ENCODE measurements at regions not wholly inside any gene's neighbourhood (a gene's known extent, or its start where the extent isn't known, plus 50 kb on each side); places are given as distances from the start of the nearest gene placed in this dataset.
"Not testable (repeated sequence)": the region's sequence is repeated elsewhere in the genome, so short reads cannot be mapped to it uniquely, and the experiment has no call there.

GRCh38 chr2:242006091-242006634 lies 136.6 kb downstream of the RTP5 start:
- H3K9me3 Mint-ChIP-seq; H3K27ac Mint-ChIP-seq; H3K4me1 Mint-ChIP-seq (ENCODE audit: low read depth); intact Hi-C loops (cut with micrococcal nuclease); H3K4me3 Mint-ChIP-seq; H3K27me3 Mint-ChIP-seq; H3K36me3 Mint-ChIP-seq (ENCODE audit: low read depth): not testable (repeated sequence)

GRCh38 chr2:242008908-242009307 lies 139.4 kb downstream of the RTP5 start:
- H3K36me3 Mint-ChIP-seq (ENCODE audit: low read depth); intact Hi-C loops (cut with micrococcal nuclease); H3K4me3 Mint-ChIP-seq; H3K9me3 Mint-ChIP-seq; H3K27ac Mint-ChIP-seq: not testable (repeated sequence)
- peaks cover 19% of the 10 kb centered on the region for H3K27me3 Mint-ChIP-seq
- H3K4me1 Mint-ChIP-seq (ENCODE audit: low read depth) = peaks cover 12% of the 10 kb centered on the region

- H3K9me3 Mint-ChIP-seq; H3K36me3 Mint-ChIP-seq (ENCODE audit: low read depth); H3K4me3 Mint-ChIP-seq; intact Hi-C loops (cut with micrococcal nuclease); H3K27ac Mint-ChIP-seq: not testable (repeated sequence)
- H3K27me3 Mint-ChIP-seq = peaks cover 27% of the 10 kb centered on the region
- H3K4me1 Mint-ChIP-seq (ENCODE audit: low read depth) = peaks cover 12% of the 10 kb centered on the region
These were observed 140.3 kb downstream of the RTP5 start for GRCh38 chr2:242009846-242010245.

- H3K27me3 Mint-ChIP-seq = peaks cover 31% of the 10 kb centered on the region
- intact Hi-C loops (cut with micrococcal nuclease); H3K9me3 Mint-ChIP-seq; H3K36me3 Mint-ChIP-seq (ENCODE audit: low read depth); H3K4me3 Mint-ChIP-seq: not testable (repeated sequence)
- peaks cover 12% of the 10 kb centered on the region for H3K4me1 Mint-ChIP-seq (ENCODE audit: low read depth)
- peak overlapping the region; percentile 45 for H3K27ac Mint-ChIP-seq
These were observed 141.0 kb downstream of the RTP5 start for GRCh38 chr2:242010252-242011166.

- peak overlapping the region; percentile 45 for H3K27ac Mint-ChIP-seq
- no peaks in the 10 kb centered on the region for H3K9me3 Mint-ChIP-seq
These were observed 141.6 kb downstream of the RTP5 start for GRCh38 chr2:242011167-242011513.

GRCh38 chr2:242011516-242011915 lies 142.0 kb downstream of the RTP5 start:
- peaks cover 38% of the 10 kb centered on the region for H3K27me3 Mint-ChIP-seq
- H3K4me1 Mint-ChIP-seq (ENCODE audit: low read depth) = peaks cover 12% of the 10 kb centered on the region
- H3K27ac Mint-ChIP-seq = peak overlapping the region; percentile 45
- H3K4me3 Mint-ChIP-seq = no peak overlapping the region
- no peaks in the 10 kb centered on the region for H3K9me3 Mint-ChIP-seq
- no peaks in the 10 kb centered on the region for H3K36me3 Mint-ChIP-seq (ENCODE audit: low read depth)
- intact Hi-C loops (cut with micrococcal nuclease) = no loop called here

More at GRCh38 chr2:242011167-242011513, 141.6 kb downstream of the RTP5 start:
- no peak overlapping the region for H3K4me3 Mint-ChIP-seq
- intact Hi-C loops (cut with micrococcal nuclease) = no loop called here
- peaks cover 36% of the 10 kb centered on the region for H3K27me3 Mint-ChIP-seq
- peaks cover 12% of the 10 kb centered on the region for H3K4me1 Mint-ChIP-seq (ENCODE audit: low read depth)
- no peaks in the 10 kb centered on the region for H3K36me3 Mint-ChIP-seq (ENCODE audit: low read depth)

GRCh38 chr2:242011991-242012764 lies 142.6 kb downstream of the RTP5 start:
- Mint-ChIP-seq H3K27ac (peak overlapping the region; percentile 9), H3K9me3 (no peaks in the 10 kb centered on the region), H3K27me3 (peaks cover 43% of the 10 kb centered on the region), H3K4me1 (ENCODE audit: low read depth) (peaks cover 12% of the 10 kb centered on the region), H3K36me3 (ENCODE audit: low read depth) (no peaks in the 10 kb centered on the region), H3K4me3 (no peak overlapping the region)
- intact Hi-C loops (cut with micrococcal nuclease) = no loop called here

GRCh38 chr2:242012956-242013764 lies 143.6 kb downstream of the RTP5 start:
- no peaks in the 10 kb centered on the region for H3K9me3 Mint-ChIP-seq
- H3K27me3 Mint-ChIP-seq = peaks cover 46% of the 10 kb centered on the region
- intact Hi-C loops (cut with micrococcal nuclease) = no loop called here
- no peak overlapping the region for H3K4me3 Mint-ChIP-seq
- H3K27ac Mint-ChIP-seq = no peak overlapping the region
- H3K36me3 Mint-ChIP-seq (ENCODE audit: low read depth) = no peaks in the 10 kb centered on the region
- peaks cover 12% of the 10 kb centered on the region for H3K4me1 Mint-ChIP-seq (ENCODE audit: low read depth)

GRCh38 chr2:242013771-242014170 lies 144.2 kb downstream of the RTP5 start:
- Mint-ChIP-seq H3K4me1 (ENCODE audit: low read depth) (peaks cover 12% of the 10 kb centered on the region), H3K9me3 (no peaks in the 10 kb centered on the region), H3K27me3 (peaks cover 50% of the 10 kb centered on the region), H3K4me3 (no peak overlapping the region), H3K27ac (no peak overlapping the region), H3K36me3 (ENCODE audit: low read depth) (no peaks in the 10 kb centered on the region)
- intact Hi-C loops (cut with micrococcal nuclease) = no loop called here

- intact Hi-C loops (cut with micrococcal nuclease) = no loop called here
- Mint-ChIP-seq H3K4me1 (ENCODE audit: low read depth) (peaks cover 12% of the 10 kb centered on the region), H3K4me3 (no peak overlapping the region), H3K9me3 (no peaks in the 10 kb centered on the region), H3K27ac (no peak overlapping the region), H3K36me3 (ENCODE audit: low read depth) (no peaks in the 10 kb centered on the region), H3K27me3 (peaks cover 63% of the 10 kb centered on the region)
These were observed 145.9 kb downstream of the RTP5 start for GRCh38 chr2:242015108-242016065.

- H3K36me3 Mint-ChIP-seq (ENCODE audit: low read depth) = no peaks in the 10 kb centered on the region
- H3K9me3 Mint-ChIP-seq = no peaks in the 10 kb centered on the region
- peaks cover 3% of the 10 kb centered on the region for H3K4me1 Mint-ChIP-seq (ENCODE audit: low read depth)
- H3K4me3 Mint-ChIP-seq = no peak overlapping the region
- H3K27me3 Mint-ChIP-seq = peaks cover 76% of the 10 kb centered on the region
- intact Hi-C loops (cut with micrococcal nuclease) = no loop called here
- H3K27ac Mint-ChIP-seq = no peak overlapping the region
These were observed 147.6 kb downstream of the RTP5 start for GRCh38 chr2:242017086-242017485.

GRCh38 chr2:242018416-242018815 lies 148.9 kb downstream of the RTP5 start:
- peaks cover 80% of the 10 kb centered on the region for H3K27me3 Mint-ChIP-seq
- H3K36me3 Mint-ChIP-seq (ENCODE audit: low read depth); H3K27ac Mint-ChIP-seq; H3K9me3 Mint-ChIP-seq; intact Hi-C loops (cut with micrococcal nuclease); H3K4me1 Mint-ChIP-seq (ENCODE audit: low read depth); H3K4me3 Mint-ChIP-seq: not testable (repeated sequence)

GRCh38 chr2:242019344-242019743 lies 149.8 kb downstream of the RTP5 start:
- Mint-ChIP-seq H3K4me3 (no peak overlapping the region), H3K9me3 (no peaks in the 10 kb centered on the region), H3K36me3 (ENCODE audit: low read depth) (no peaks in the 10 kb centered on the region), H3K4me1 (ENCODE audit: low read depth) (no peaks in the 10 kb centered on the region), H3K27ac (no peak overlapping the region), H3K27me3 (peaks cover 79% of the 10 kb centered on the region)
- intact Hi-C loops (cut with micrococcal nuclease) = no loop called here
